Head of caudate nucleus (tissue), 42 donors: ENCODE measurements at regions not wholly inside any gene's neighbourhood (a gene's known extent, or its start where the extent isn't known, plus 50 kb on each side); places are given as distances from the start of the nearest gene placed in this dataset.
"Not testable (repeated sequence)": the region's sequence is repeated elsewhere in the genome, so short reads cannot be mapped to it uniquely, and the experiment has no call there.

Source experiments
- DNase-seq, 42 donors: peaks; one replicate each; pipeline versions ENCODE4 v3.0.0 to v3.0.0-alpha.2; 2020 to 2021; ENCODE audit warnings: mixed read lengths in 7 of 42
- intact Hi-C: fragments of 100-400 bp; cut with DNase I; formaldehyde crosslinking; loops from one replicate; pipeline ENCODE4 v1.15.0; 2022

- no peak for DNase-seq
- intact Hi-C loops: loop anchor here (10.0 kb wide), 1 partner anchor 836 kb away; no protein-coding TSS in a partner anchor
Measured at GRCh38 chr11:12058425-12059115, 50.1 kb upstream of the DKK3 start.

- intact Hi-C loops: loop anchor here (10.0 kb wide), 1 partner anchor 836 kb away; no protein-coding TSS in a partner anchor
- not testable (repeated sequence) for DNase-seq
Measured at GRCh38 chr11:12059144-12059543, 50.7 kb upstream of the DKK3 start.

GRCh38 chr11:12060385-12060985 is 49.9 kb upstream of the MICAL2 start:
- DNase-seq: peak in 1 of 42 donors; percentile 33
- intact Hi-C loops: no loop called here
